Gastroesophageal sphincter (tissue), 4 donors: ENCODE measurements at regions not wholly inside any gene's neighbourhood (a gene's known extent, or its start where the extent isn't known, plus 50 kb on each side); places are given as distances from the start of the nearest gene placed in this dataset.

Experiments
- ATAC-seq: fragments of 150-250 bp; one replicate; pipeline ENCODE4 v1.9.1; 2016; ENCODE audit warnings: mild to moderate bottlenecking, moderate library complexity
- H3K27ac ChIP-seq, 4 donors: fragments of 200-600 bp; sonication (generic) in 3 of 4; 1 replicate in 3 of 4; 2 replicates in 1 of 4; pipeline ENCODE4 v1.5.1; 2016 to 2019
- H3K27me3 ChIP-seq: fragments of 200-600 bp; sonication (generic); one replicate; pipeline ENCODE4 v1.5.1; 2019
- H3K36me3 ChIP-seq, 2 donors: fragments of 200-600 bp; sonication (generic); one replicate each; pipeline ENCODE4 v1.5.1; 2019; ENCODE audit warnings: control low read depth in 1 of 2
- H3K4me1 ChIP-seq, 3 donors: fragments of 200-600 bp; sonication (generic); 1 replicate in 2 of 3; 2 replicates in 1 of 3; pipeline ENCODE4 v1.5.1; 2016 to 2019; ENCODE audit warnings: control low read depth in 2 of 3
- H3K4me3 ChIP-seq, 2 donors: fragments of 200-600 bp; sonication (generic); one replicate each; pipeline ENCODE4 v1.5.1; 2019; ENCODE audit warnings: mild to moderate bottlenecking in 1 of 2, moderate library complexity in 1 of 2
- H3K9me3 ChIP-seq, 3 donors: fragments of 200-600 bp; sonication (generic); one replicate each; pipeline ENCODE4 v1.5.1; 2017 to 2019; ENCODE audit warnings: control low read depth in 2 of 3
- CTCF ChIP-seq, 4 experiments: fragments of 200-600 bp in 2 of 4; fragments of 450-650 bp in 2 of 4; sonication (generic) in 1 of 4; IDR thresholded peaks; one replicate each; pipeline ENCODE4 v1.5.1; 2017 to 2019; ENCODE audit warnings: antibody characterized with exemption in 4 of 4, mild to moderate bottlenecking in 2 of 4, moderate library complexity in 2 of 4
- EP300 ChIP-seq: sonication (generic); formaldehyde crosslinking; IDR thresholded peaks from one replicate; pipeline ENCODE4 v1.6.1; 2017; ENCODE audit warnings: antibody characterized with exemption, mild to moderate bottlenecking
- POLR2A ChIP-seq, 2 donors: fragments of 450-650 bp; IDR thresholded peaks; one replicate each; pipeline ENCODE4 v1.6.1; 2017; ENCODE audit warnings: antibody characterized with exemption in 2 of 2, mild to moderate bottlenecking in 2 of 2, moderate library complexity in 1 of 2
- POLR2AphosphoS5 ChIP-seq: sonication (generic); formaldehyde crosslinking; IDR thresholded peaks from one replicate; pipeline ENCODE4 v1.6.1; 2017; ENCODE audit warnings: antibody characterized with exemption
- WGBS, 2 donors: methylation state at CpG; one replicate each; pipeline ENCODE4 v1.1.5; 2018; ENCODE audit warnings: low coverage in 1 of 2; 5-methylcytosine and 5-hydroxymethylcytosine counted together

GRCh38 chr18:37852464-37852863 lies 286.9 kb upstream of the CELF4 start:
- Histone ChIP-seq H3K27ac (no peak overlapping the region), H3K36me3 (no peaks in the 10 kb centered on the region), H3K4me1 (no peaks in the 10 kb centered on the region), H3K9me3 (peaks cover 0 to 21% (median 0%) of the 10 kb centered on the region in 3 donors), H3K4me3 (no peak overlapping the region), H3K27me3 (no peaks in the 10 kb centered on the region)
- 63 to 94% methylated on average over 2 to 3 of the region's 4 CpGs for WGBS, 2 donors
- no peak for ATAC-seq
- no peak for TF ChIP-seq POLR2A (IDR thresholded peaks at IDR 0.05)
- no peak for TF ChIP-seq CTCF (IDR thresholded peaks at IDR 0.05)
- no peak for TF ChIP-seq POLR2AphosphoS5
- TF ChIP-seq EP300 = no peak

GRCh38 chr18:37847544-37847943 lies 281.9 kb upstream of the CELF4 start:
- H3K4me1 ChIP-seq = no peaks in the 10 kb centered on the region
- TF ChIP-seq POLR2A (IDR thresholded peaks at IDR 0.05) (no peak), CTCF (IDR thresholded peaks at IDR 0.05) (no peak), EP300 (no peak), POLR2AphosphoS5 (no peak)
- peaks cover 0 to 5% (median 0%) of the 10 kb centered on the region in 3 donors for H3K9me3 ChIP-seq
- no peak overlapping the region for H3K4me3 ChIP-seq
- 76 to 92% methylated on average over 1 to 3 of the region's 3 CpGs for WGBS, 2 donors
- no peaks in the 10 kb centered on the region for H3K36me3 ChIP-seq
- ATAC-seq = no peak
- H3K27ac ChIP-seq = no peak overlapping the region
- no peaks in the 10 kb centered on the region for H3K27me3 ChIP-seq

GRCh38 chr18:37846996-37847395 lies 281.4 kb upstream of the CELF4 start:
- TF ChIP-seq EP300 (no peak), POLR2AphosphoS5 (no peak), CTCF (IDR thresholded peaks at IDR 0.05) (no peak), POLR2A (IDR thresholded peaks at IDR 0.05) (no peak)
- no peaks in the 10 kb centered on the region for H3K36me3 ChIP-seq
- no peaks in the 10 kb centered on the region for H3K4me1 ChIP-seq
- WGBS, 2 donors = 30 to 53% methylated on average over 2 to 3 of the region's 3 CpGs
- H3K9me3 ChIP-seq = peaks cover 0 to 5% (median 0%) of the 10 kb centered on the region in 3 donors
- ATAC-seq = no peak
- no peaks in the 10 kb centered on the region for H3K27me3 ChIP-seq
- no peak overlapping the region for H3K4me3 ChIP-seq
- no peak overlapping the region for H3K27ac ChIP-seq

GRCh38 chr18:37845498-37845897 lies 279.9 kb upstream of the CELF4 start:
- no peaks in the 10 kb centered on the region for H3K4me1 ChIP-seq
- no peak overlapping the region for H3K4me3 ChIP-seq
- TF ChIP-seq CTCF (IDR thresholded peaks at IDR 0.05) (no peak), POLR2AphosphoS5 (no peak)
- no peak overlapping the region for H3K27ac ChIP-seq
- 40 to 83% methylated on average over 2 of the region's 2 CpGs for WGBS, 2 donors
- no peaks in the 10 kb centered on the region for H3K36me3 ChIP-seq
- ATAC-seq = no peak
- peaks cover 0 to 5% (median 0%) of the 10 kb centered on the region in 3 donors for H3K9me3 ChIP-seq
- no peaks in the 10 kb centered on the region for H3K27me3 ChIP-seq

- H3K4me1 ChIP-seq = no peaks in the 10 kb centered on the region
- no peaks in the 10 kb centered on the region for H3K36me3 ChIP-seq
- H3K27me3 ChIP-seq = no peaks in the 10 kb centered on the region
- no peak for TF ChIP-seq EP300
- TF ChIP-seq POLR2A (IDR thresholded peaks at IDR 0.05) = no peak
- no peak for TF ChIP-seq POLR2AphosphoS5
- no peak for TF ChIP-seq CTCF (IDR thresholded peaks at IDR 0.05)
- 23 to 59% methylated on average over 6 to 10 of the region's 10 CpGs for WGBS, 2 donors
- H3K4me3 ChIP-seq = no peak overlapping the region
- ATAC-seq = no peak
- no peak overlapping the region for H3K27ac ChIP-seq
- H3K9me3 ChIP-seq = peaks cover 0 to 5% (median 0%) of the 10 kb centered on the region in 3 donors
These were observed 278.8 kb upstream of the CELF4 start for GRCh38 chr18:37844209-37844970.
